GM12875 (cell line): ENCODE measurements at regions not wholly inside any gene's neighbourhood (a gene's known extent, or its start where the extent isn't known, plus 50 kb on each side); places are given as distances from the start of the nearest gene placed in this dataset.

ENCODE experiments used
- H3K4me3 ChIP-seq: one replicate; pipeline ENCODE4 v1.5.1; 2011; ENCODE audit warnings: low read depth, low read length, control low read depth
- TF ChIP-seq, protein P1 (sequence below): IDR thresholded peaks from 2 replicates; pipeline ENCODE4 v1.5.1; 2011; ENCODE audit warnings: low read depth, mild to moderate bottlenecking, control low read depth, inconsistent platforms, low read length, moderate library complexity, borderline replicate concordance; ENCODE audit not compliant: insufficient read depth

DNA sequence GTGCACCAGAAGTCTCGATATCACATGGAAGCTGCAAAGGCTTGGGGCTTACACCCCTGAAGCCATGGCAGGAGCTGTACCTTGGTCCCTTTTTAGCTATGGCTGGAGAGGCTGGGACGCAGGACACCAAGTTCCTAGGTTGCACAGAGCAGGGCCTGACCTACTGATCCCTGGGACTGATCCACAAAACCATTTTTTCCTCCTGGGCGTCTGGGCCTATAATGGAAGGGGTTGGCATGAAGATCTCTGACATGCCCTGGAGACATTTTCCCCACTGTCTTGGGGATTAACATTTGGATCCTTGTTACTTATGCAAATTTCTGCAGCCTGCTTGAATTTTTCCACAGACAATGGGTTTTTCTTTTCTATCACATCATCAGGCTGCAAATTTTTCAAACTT, 286.7 kb upstream of the PTPRD start:
- TF ChIP-seq, protein P1, sequence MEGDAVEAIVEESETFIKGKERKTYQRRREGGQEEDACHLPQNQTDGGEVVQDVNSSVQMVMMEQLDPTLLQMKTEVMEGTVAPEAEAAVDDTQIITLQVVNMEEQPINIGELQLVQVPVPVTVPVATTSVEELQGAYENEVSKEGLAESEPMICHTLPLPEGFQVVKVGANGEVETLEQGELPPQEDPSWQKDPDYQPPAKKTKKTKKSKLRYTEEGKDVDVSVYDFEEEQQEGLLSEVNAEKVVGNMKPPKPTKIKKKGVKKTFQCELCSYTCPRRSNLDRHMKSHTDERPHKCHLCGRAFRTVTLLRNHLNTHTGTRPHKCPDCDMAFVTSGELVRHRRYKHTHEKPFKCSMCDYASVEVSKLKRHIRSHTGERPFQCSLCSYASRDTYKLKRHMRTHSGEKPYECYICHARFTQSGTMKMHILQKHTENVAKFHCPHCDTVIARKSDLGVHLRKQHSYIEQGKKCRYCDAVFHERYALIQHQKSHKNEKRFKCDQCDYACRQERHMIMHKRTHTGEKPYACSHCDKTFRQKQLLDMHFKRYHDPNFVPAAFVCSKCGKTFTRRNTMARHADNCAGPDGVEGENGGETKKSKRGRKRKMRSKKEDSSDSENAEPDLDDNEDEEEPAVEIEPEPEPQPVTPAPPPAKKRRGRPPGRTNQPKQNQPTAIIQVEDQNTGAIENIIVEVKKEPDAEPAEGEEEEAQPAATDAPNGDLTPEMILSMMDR, result no peak
- no peak overlapping the region for H3K4me3 ChIP-seq

DNA sequence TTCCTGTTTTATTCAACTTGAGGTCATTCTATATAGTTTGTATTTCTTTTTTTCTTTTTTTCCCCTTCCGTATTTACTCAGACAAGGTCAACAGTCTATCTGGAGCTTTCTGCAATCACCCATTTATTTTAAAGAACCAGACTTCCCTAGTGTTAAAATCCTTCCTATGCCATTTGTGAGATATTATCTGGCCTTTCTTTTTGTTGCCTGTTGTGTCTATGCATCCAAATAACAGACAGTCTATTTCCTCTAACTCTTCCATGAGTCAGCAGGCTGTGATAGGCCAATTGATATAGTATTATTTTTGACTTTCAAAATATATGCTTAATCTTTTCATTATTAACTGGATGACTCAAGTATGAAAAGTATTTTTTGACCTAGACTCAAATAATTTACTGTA, 291.2 kb upstream of the PTPRD start:
- no peak overlapping the region for H3K4me3 ChIP-seq
- TF ChIP-seq, protein P1, result no peak

DNA sequence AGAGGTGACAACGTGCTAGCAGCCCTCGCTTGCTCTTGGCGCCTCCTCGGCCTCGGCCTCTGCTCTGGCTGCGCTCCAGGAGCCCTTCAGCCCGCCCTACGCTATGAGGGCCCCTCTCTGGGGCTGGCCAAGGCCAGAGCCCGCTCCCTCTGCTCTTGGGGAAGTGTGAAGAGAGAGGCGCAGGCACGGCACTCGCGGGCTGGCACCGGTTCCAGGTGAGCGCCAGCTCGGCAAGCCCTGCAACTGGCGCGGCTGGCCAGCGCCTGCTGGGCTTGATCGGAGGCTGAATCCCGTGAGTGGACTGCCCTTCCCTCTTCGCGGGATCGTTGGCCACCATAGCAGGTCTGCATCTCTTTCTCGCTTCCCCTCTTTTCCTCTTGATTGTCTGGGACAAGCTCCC, 298.0 kb upstream of the PTPRD start:
- H3K4me3 ChIP-seq, result no peak overlapping the region
- TF ChIP-seq, protein P1, result no peak

DNA sequence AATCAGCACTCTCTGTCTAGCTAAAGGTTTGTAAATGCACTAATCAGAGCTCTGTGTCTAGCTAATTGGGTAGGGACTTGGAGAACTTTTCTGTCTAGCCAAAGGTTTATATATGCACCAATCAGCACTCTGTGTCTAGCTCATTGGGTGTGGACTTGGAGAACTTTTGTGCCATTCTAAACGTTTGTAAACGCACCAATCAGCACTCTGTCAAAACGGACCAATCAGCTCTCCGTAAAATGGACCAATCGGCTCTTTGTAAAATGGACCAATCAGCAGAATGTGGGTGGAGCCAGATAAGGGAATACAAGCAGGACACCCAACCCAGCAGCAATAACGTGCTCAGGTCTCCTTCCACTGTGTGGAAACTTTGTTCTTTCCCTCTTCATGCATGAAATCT, 298.6 kb upstream of the PTPRD start:
- TF ChIP-seq, protein P1, result no peak
- H3K4me3 ChIP-seq, result no peak overlapping the region

DNA sequence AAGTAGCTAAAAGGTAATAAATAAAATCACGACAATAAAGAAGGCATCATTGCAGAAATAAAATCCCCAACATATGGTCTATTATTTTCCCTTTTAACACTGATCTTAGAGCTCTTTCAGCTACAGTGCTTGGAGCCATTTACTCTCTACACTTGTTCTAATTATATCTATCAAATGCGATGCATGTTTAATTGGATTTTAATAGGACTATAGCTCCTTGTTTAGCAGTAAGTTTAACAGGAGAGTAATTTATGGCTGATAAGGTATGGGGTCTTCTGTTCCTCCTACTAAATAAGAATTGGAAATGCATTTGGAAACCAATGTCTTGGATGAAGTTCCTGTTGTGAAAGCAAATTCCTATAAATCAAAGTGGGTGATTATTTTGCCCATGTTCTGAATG, 304.2 kb upstream of the PTPRD start:
- TF ChIP-seq, protein P1, result no peak
- H3K4me3 ChIP-seq, result no peak overlapping the region

DNA sequence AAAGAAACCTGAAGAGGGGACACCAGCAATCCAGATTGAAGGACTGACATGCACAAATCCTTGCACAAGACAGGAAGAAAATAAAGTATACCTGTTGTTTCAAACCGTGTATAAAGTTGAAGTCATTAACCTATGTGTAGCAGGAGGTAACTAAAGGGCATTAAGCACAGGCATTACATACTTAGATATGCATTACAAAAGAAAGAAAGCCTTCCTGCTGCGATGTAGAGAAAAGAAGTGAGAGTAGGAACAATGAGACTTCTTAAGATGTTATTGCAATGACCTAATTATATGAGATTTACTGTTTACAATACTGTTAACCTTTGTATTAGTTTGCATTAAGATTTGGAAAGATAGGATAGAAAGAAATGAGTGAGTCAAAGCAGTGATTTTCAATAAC, 308.9 kb upstream of the PTPRD start:
- TF ChIP-seq, protein P1, result no peak
- H3K4me3 ChIP-seq, result no peak overlapping the region

DNA sequence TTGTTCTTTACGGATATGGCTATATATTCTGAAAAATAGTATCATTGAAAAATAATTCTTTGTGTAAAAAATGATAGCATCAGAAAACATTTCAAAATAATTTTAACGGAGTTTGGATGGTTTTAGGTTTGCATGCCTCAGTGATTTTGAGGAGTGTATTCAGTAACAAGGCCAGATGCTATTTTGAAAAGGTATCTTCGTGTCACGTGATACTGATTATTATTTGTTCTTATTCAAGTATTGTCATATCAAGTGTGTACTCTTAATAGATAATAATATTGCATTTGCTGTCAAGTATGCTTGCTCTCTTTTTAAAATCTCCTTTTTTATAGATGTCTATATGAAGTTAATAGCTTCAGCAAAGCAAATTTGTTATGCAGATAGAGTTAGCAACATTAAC, 313.1 kb upstream of the PTPRD start:
- H3K4me3 ChIP-seq, result no peak overlapping the region
- TF ChIP-seq, protein P1, result no peak
